Neutrophil (primary cell): ENCODE measurements at regions not wholly inside any gene's neighbourhood (a gene's known extent, or its start where the extent isn't known, plus 50 kb on each side); places are given as distances from the start of the nearest gene placed in this dataset.

Experiments
- H3K27ac ChIP-seq: fragments of 200-600 bp; sonication (generic); 2 replicates; pipeline ENCODE4 v1.5.1; 2016; ENCODE audit warnings: mild to moderate bottlenecking, moderate library complexity
- H3K27me3 ChIP-seq: fragments of 200-600 bp; sonication (generic); 2 replicates; pipeline ENCODE4 v1.6.0; 2016; ENCODE audit warnings: mild to moderate bottlenecking
- H3K36me3 ChIP-seq: fragments of 200-600 bp; sonication (generic); 2 replicates; pipeline ENCODE4 v1.5.1; 2017
- H3K4me1 ChIP-seq, 2 experiments: fragments of 200-600 bp in 1 of 2; sonication (generic) in 1 of 2; 1 replicate in 1 of 2; 2 replicates in 1 of 2; pipeline versions ENCODE4 v1.5.1 to v1.6.1; 2013 to 2016; ENCODE audit warnings: low read depth in 1 of 2, low read length in 1 of 2, mild to moderate bottlenecking in 1 of 2, moderate library complexity in 1 of 2; ENCODE audit not compliant: control insufficient read depth in 1 of 2, insufficient read depth in 1 of 2
- H3K4me3 ChIP-seq, 2 experiments: fragments of 200-600 bp in 1 of 2; sonication (generic) in 1 of 2; 1 replicate in 1 of 2; 2 replicates in 1 of 2; pipeline ENCODE4 v1.5.1; 2013 to 2016; ENCODE audit warnings: low read depth in 1 of 2, low read length in 1 of 2, mild to moderate bottlenecking in 1 of 2, moderate library complexity in 1 of 2
- H3K9me3 ChIP-seq: fragments of 200-600 bp; sonication (generic); 2 replicates; pipeline ENCODE4 v1.5.1; 2016
- CTCF ChIP-seq: fragments of 200-600 bp; sonication (generic); IDR thresholded peaks from 2 replicates; pipeline ENCODE4 v1.5.1; 2016; ENCODE audit warnings: antibody characterized with exemption

- no peaks in the 10 kb centered on the region for H3K27me3 ChIP-seq
- H3K4me3 ChIP-seq = no peak overlapping the region
- H3K4me1 ChIP-seq = no peaks in the 10 kb centered on the region
- no peaks in the 10 kb centered on the region for H3K9me3 ChIP-seq
- no peaks in the 10 kb centered on the region for H3K36me3 ChIP-seq
- no peak overlapping the region for H3K27ac ChIP-seq
- no peak for TF ChIP-seq CTCF
These were observed 125.5 kb downstream of the OSTF1 start for GRCh38 chr9:75213765-75214164.

- no peaks in the 10 kb centered on the region for H3K9me3 ChIP-seq
- no peaks in the 10 kb centered on the region for H3K27me3 ChIP-seq
- H3K27ac ChIP-seq = no peak overlapping the region
- H3K4me1 ChIP-seq = no peaks in the 10 kb centered on the region
- H3K4me3 ChIP-seq = no peak overlapping the region
- no peak for TF ChIP-seq CTCF
- H3K36me3 ChIP-seq = no peaks in the 10 kb centered on the region
These were observed 138.3 kb downstream of the OSTF1 start for GRCh38 chr9:75226403-75227139.

- TF ChIP-seq CTCF = no peak
- Histone ChIP-seq H3K27ac (no peak overlapping the region), H3K4me1 (no peaks in the 10 kb centered on the region), H3K27me3 (no peaks in the 10 kb centered on the region), H3K9me3 (no peaks in the 10 kb centered on the region), H3K36me3 (no peaks in the 10 kb centered on the region), H3K4me3 (no peak overlapping the region)
These were observed 140.6 kb downstream of the OSTF1 start for GRCh38 chr9:75228893-75229292.

GRCh38 chr9:75229605-75230332 lies 141.5 kb downstream of the OSTF1 start:
- Histone ChIP-seq H3K27me3 (no peaks in the 10 kb centered on the region), H3K27ac (no peak overlapping the region), H3K4me1 (no peaks in the 10 kb centered on the region), H3K4me3 (no peak overlapping the region), H3K9me3 (no peaks in the 10 kb centered on the region), H3K36me3 (no peaks in the 10 kb centered on the region)
- TF ChIP-seq CTCF = no peak

- Histone ChIP-seq H3K4me3 (no peak overlapping the region), H3K4me1 (no peaks in the 10 kb centered on the region), H3K9me3 (no peaks in the 10 kb centered on the region), H3K27me3 (no peaks in the 10 kb centered on the region), H3K36me3 (no peaks in the 10 kb centered on the region), H3K27ac (no peak overlapping the region)
- no peak for TF ChIP-seq CTCF
These were observed 142.2 kb downstream of the OSTF1 start for GRCh38 chr9:75230469-75230868.
